ENCODE measurements at regions not wholly inside any gene's neighbourhood (a gene's known extent, or its start where the extent isn't known, plus 50 kb on each side); places are given as distances from the start of the nearest gene placed in this dataset.

DNA sequence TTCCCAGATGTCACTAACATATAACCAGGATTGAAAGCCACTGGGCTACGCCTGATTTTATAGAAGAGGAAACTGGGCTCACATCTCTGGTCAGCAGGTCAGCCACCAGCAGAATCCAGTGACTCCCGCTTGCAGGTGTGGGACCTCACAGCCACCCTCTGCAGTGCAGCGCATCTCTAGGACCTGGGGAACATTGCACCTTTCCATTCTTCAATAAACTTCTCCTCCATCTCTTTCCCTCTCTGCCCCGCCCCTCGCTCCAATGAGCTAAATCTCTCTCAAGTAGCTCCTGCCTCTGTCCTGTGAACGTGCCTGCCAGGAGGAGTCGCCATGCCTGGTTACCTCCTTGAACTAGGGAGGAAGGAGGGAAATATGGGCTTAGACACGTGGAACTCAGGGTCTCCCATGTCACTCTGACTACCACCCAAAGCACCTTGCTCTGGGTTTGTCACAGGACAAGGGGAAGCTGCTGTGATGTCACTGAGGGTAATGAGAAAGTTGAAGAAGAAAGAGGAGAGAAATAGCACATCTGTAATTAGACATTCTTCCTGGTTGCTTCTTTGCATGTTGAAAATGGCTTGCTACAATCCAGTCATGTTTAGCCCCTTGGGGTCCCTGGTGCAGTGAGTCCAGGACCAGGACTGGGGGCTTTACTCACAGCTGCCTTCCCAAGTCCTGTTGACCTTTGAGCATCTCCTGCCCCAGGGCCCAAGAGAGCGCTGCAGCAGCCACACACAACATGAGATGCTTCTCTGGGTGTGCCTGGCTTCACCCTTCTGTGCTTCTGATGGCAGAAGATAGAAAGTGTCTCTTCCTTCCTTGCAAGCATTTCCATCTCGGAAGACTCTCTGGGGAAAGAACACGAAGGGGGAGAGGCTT, 469.4 kb downstream of the PREX1 start:
- Histone ChIP-seq H3K9me3 (ENCODE audit: severe bottlenecking) (no peaks in the 10 kb centered on the region), H3K27me3 (ENCODE audit: insufficient read depth, low read depth, severe bottlenecking) (no peaks in the 10 kb centered on the region), H3K27ac (no peak overlapping the region), H3K36me3 (no peaks in the 10 kb centered on the region), H3K4me3 (ENCODE audit: low read depth, low read length) (no peak overlapping the region)
- TF ChIP-seq, protein P1, sequence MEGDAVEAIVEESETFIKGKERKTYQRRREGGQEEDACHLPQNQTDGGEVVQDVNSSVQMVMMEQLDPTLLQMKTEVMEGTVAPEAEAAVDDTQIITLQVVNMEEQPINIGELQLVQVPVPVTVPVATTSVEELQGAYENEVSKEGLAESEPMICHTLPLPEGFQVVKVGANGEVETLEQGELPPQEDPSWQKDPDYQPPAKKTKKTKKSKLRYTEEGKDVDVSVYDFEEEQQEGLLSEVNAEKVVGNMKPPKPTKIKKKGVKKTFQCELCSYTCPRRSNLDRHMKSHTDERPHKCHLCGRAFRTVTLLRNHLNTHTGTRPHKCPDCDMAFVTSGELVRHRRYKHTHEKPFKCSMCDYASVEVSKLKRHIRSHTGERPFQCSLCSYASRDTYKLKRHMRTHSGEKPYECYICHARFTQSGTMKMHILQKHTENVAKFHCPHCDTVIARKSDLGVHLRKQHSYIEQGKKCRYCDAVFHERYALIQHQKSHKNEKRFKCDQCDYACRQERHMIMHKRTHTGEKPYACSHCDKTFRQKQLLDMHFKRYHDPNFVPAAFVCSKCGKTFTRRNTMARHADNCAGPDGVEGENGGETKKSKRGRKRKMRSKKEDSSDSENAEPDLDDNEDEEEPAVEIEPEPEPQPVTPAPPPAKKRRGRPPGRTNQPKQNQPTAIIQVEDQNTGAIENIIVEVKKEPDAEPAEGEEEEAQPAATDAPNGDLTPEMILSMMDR (IDR thresholded peaks at IDR 0.05; ENCODE audit: low read depth, low read length) = no peak
- DNase-seq = no peak

DNA sequence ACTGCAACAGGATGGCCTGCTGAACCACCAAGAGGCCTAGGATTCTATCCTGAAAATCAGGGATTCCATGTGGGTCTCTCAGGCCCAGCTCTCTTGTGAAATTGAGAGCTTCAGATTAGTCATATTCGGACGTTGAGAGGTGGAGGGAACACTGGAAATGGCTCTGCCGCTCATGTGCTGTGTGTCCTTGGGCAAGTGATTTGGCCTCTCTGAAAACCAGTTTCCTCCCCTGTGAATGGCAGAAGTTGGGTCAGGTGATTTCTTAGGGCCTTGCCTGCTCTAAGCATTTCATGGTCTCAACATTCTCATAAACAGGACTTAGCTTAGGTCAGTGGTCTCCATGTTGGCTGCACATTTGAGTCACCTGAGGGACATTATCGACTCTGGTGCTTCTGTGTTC, 470.1 kb downstream of the PREX1 start:
- H3K27ac ChIP-seq = no peak overlapping the region
- no peaks in the 10 kb centered on the region for H3K27me3 ChIP-seq (ENCODE audit: insufficient read depth, low read depth, severe bottlenecking)
- TF ChIP-seq, protein P1 (IDR thresholded peaks at IDR 0.05; ENCODE audit: low read depth, low read length) = no peak

DNA sequence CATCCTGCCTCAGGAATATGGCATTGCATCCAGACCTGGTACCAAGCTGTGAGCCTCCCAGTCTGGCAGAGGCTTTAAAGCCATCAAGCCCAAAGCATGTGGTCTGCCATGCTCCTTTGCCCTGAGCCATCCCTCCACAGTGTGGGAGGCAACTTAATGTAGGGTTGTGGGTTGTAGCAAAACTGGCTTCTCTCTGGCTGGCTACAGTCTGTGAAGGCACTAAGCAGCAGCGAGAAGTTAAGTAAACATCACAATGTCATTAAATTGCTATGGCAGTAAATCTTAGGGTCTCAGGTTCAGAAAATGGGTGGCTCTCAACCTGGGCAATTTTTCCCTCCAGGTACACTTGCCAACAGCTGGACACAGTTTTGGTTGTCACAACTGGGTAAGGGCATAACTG, 472.9 kb downstream of the PREX1 start:
- no peaks in the 10 kb centered on the region for H3K27me3 ChIP-seq (ENCODE audit: insufficient read depth, low read depth, severe bottlenecking)
- TF ChIP-seq, protein P1 (IDR thresholded peaks at IDR 0.05; ENCODE audit: low read depth, low read length) = no peak
- no peak overlapping the region for H3K27ac ChIP-seq
- DNase-seq = no peak
- no peaks in the 10 kb centered on the region for H3K9me3 ChIP-seq (ENCODE audit: severe bottlenecking)
- H3K36me3 ChIP-seq = no peaks in the 10 kb centered on the region
- no peak overlapping the region for H3K4me3 ChIP-seq (ENCODE audit: low read depth, low read length)

More for the DNA sequence above, 470.1 kb downstream of the PREX1 start:
- DNase-seq = no peak
- H3K9me3 ChIP-seq (ENCODE audit: severe bottlenecking) = no peaks in the 10 kb centered on the region
- H3K4me3 ChIP-seq (ENCODE audit: low read depth, low read length) = no peak overlapping the region
- H3K36me3 ChIP-seq = no peaks in the 10 kb centered on the region

GRCh38 chr20:48354320-48354876, 473.4 kb downstream of the PREX1 start:
- H3K9me3 ChIP-seq (ENCODE audit: severe bottlenecking) = no peaks in the 10 kb centered on the region
- no peaks in the 10 kb centered on the region for H3K36me3 ChIP-seq
- DNase-seq = no peak
- TF ChIP-seq, protein P1 (IDR thresholded peaks at IDR 0.05; ENCODE audit: low read depth, low read length) = no peak
- H3K27ac ChIP-seq = no peak overlapping the region
- H3K27me3 ChIP-seq (ENCODE audit: insufficient read depth, low read depth, severe bottlenecking) = no peaks in the 10 kb centered on the region
- H3K4me3 ChIP-seq (ENCODE audit: low read depth, low read length) = no peak overlapping the region

- H3K27me3 ChIP-seq (ENCODE audit: insufficient read depth, low read depth, severe bottlenecking) = no peaks in the 10 kb centered on the region
- H3K36me3 ChIP-seq = no peaks in the 10 kb centered on the region
- no peak overlapping the region for H3K27ac ChIP-seq
- DNase-seq = no peak
- H3K9me3 ChIP-seq (ENCODE audit: severe bottlenecking) = no peaks in the 10 kb centered on the region
- no peak overlapping the region for H3K4me3 ChIP-seq (ENCODE audit: low read depth, low read length)
- TF ChIP-seq, protein P1 (IDR thresholded peaks at IDR 0.05; ENCODE audit: low read depth, low read length) = no peak
These were observed 475.2 kb downstream of the PREX1 start for GRCh38 chr20:48352628-48353027.

Data from WERI-Rb-1 (cell line).